Heart left ventricle (tissue), 13 donors: ENCODE measurements at regions not wholly inside any gene's neighbourhood (a gene's known extent, or its start where the extent isn't known, plus 50 kb on each side); places are given as distances from the start of the nearest gene placed in this dataset.

Experiments
- CTCF ChIP-seq, 12 donors: fragments of 200-600 bp; sonication (generic) in 4 of 12; IDR thresholded peaks; one replicate each; pipeline versions ENCODE4 v1.5.0 to v1.8.0; 2018 to 2022; ENCODE audit warnings: antibody characterized with exemption in 12 of 12, mild to moderate bottlenecking in 5 of 12
- POLR2A ChIP-seq, 2 donors: fragments of 450-650 bp; IDR thresholded peaks; one replicate each; pipeline ENCODE4 v1.6.1; 2017; ENCODE audit warnings: antibody characterized with exemption in 2 of 2, mild to moderate bottlenecking in 2 of 2, moderate library complexity in 2 of 2
- donor health status: ischemic (EF 13 %, LVEDD 7.1; RV severe dilation, severe dysfunction).
- donor health status: DM: no; HTN: yes; CAD: no.
- donor health status: DM: no; HTN: no; CAD: no.
- donor health status: ischemic (EF 25% LVEDD 6.9; RV normal size, moderate dysfunction).
- donor health status: ischemic (EF 25% LVEDD 5.7; RV mildly dilated, moderate dysfunction).
- donor health status: ischemic (EF 35%, LVEDD 5.7; RV mildly dilated, moderate dysfunction).
- donor health status: nonischemic (EF 11% LVEDD 7.7; RV severe dilation, severe dysfunction).
- donor health status: DM: yes; HTN: yes; CAD: no.
- donor health status: PGD.
- donor health status: ischemic (EF 29% LVEDD 5.4; RV normal size, mild dysfunction).
- donor health status: nonischemic (EF 23%, LVEDD 6.1; RV moderate dilation, normal function).

GRCh38 chr4:148827781-148828180 lies 385.6 kb upstream of the NR3C2 start:
- TF ChIP-seq CTCF (IDR thresholded peaks at IDR 0.05) (no peak), POLR2A (IDR thresholded peaks at IDR 0.05) (no peak)
